Panc1 (cell line): ENCODE measurements at regions not wholly inside any gene's neighbourhood (a gene's known extent, or its start where the extent isn't known, plus 50 kb on each side); places are given as distances from the start of the nearest gene placed in this dataset.

Experiments
- ATAC-seq: fragments of 200-7000 bp; cut with Tn5 transposase; 2 replicates; pipeline ENCODE4 v1.9.1; 2020; ENCODE audit warnings: mild to moderate bottlenecking, moderate library complexity
- BruUV-seq: library from RNA; stranded (reverse); fragments of 400-500 nt; replicated peaks from 2 replicates; lab custom pipeline; 2021; lab: Mats Ljungman, UMichigan
- CTCF ChIA-PET: fragments of 300-600 bp; sonication (Branson Sonifier 250); formaldehyde crosslinking; loops from one replicate; lab custom pipeline; 2022; ENCODE audit warnings: antibody characterized with exemption; lab: Charles Lee
- POLR2A ChIA-PET: fragments of 300-600 bp; sonication (Branson Sonifier 250); formaldehyde crosslinking; loops from one replicate; lab custom pipeline; 2022; ENCODE audit warnings: antibody characterized with exemption; lab: Charles Lee
- DNase-seq: peaks from one replicate; pipeline ENCODE4 v3.0.0-alpha.2; 2010; ENCODE audit warnings: low read depth, low spot score
- H3K27ac ChIP-seq: 2 replicates; pipeline ENCODE4 v1.5.1; 2011; ENCODE audit warnings: mild to moderate bottlenecking, low read length, inconsistent platforms
- H3K27me3 ChIP-seq: fragments of 200-500 bp; sonication (Bioruptor generic); 2 replicates; pipeline ENCODE4 v1.6.0; 2014; ENCODE audit warnings: low read length, inconsistent platforms; ENCODE audit not compliant: control insufficient read depth, insufficient read depth
- H3K36me3 ChIP-seq: fragments of 200-500 bp; sonication (Bioruptor generic); 2 replicates; pipeline ENCODE4 v1.5.1; 2014; ENCODE audit warnings: inconsistent platforms, mild to moderate bottlenecking, low read length, moderate library complexity; ENCODE audit not compliant: control insufficient read depth, insufficient read depth
- H3K4me1 ChIP-seq: 2 replicates; pipeline ENCODE4 v1.5.1; 2011; ENCODE audit warnings: inconsistent platforms, mild to moderate bottlenecking, low read length, moderate library complexity; ENCODE audit not compliant: control insufficient read depth, insufficient read depth
- H3K4me3 ChIP-seq, 2 experiments: 2 replicates each; pipeline ENCODE4 v1.5.1; 2011 to 2012; ENCODE audit warnings: low read depth in 2 of 2, low read length in 2 of 2, mild to moderate bottlenecking in 2 of 2, inconsistent platforms in 1 of 2, moderate library complexity in 1 of 2
- H3K9me3 ChIP-seq: fragments of 200-500 bp; sonication (Bioruptor generic); 2 replicates; pipeline ENCODE4 v1.5.1; 2014; ENCODE audit warnings: low read depth, mild to moderate bottlenecking, inconsistent platforms, low read length, moderate library complexity; ENCODE audit not compliant: control insufficient read depth, insufficient read depth
- CTCF ChIP-seq: fragments of 450-650 bp; IDR thresholded peaks from 2 replicates; pipeline ENCODE4 v1.5.1; 2017; ENCODE audit warnings: mild to moderate bottlenecking
- POLR2AphosphoS5 ChIP-seq: IDR thresholded peaks from 2 replicates; pipeline ENCODE4 v1.6.1; 2012; ENCODE audit warnings: mild to moderate bottlenecking, low read depth, low read length, moderate library complexity
- REST ChIP-seq, 2 experiments: IDR thresholded peaks; 2 replicates each; pipeline ENCODE4 v1.6.1; 2011 to 2012; ENCODE audit warnings: low read depth in 2 of 2, control low read depth in 1 of 2, low read length in 1 of 2, mild to moderate bottlenecking in 1 of 2, moderate library complexity in 1 of 2; ENCODE audit not compliant: insufficient read depth in 1 of 2
- SIN3A ChIP-seq: IDR thresholded peaks from 2 replicates; pipeline ENCODE4 v1.6.1; 2012; ENCODE audit warnings: low read depth, mild to moderate bottlenecking, low read length, moderate library complexity, borderline replicate concordance; ENCODE audit not compliant: insufficient read depth
- TCF7L2 ChIP-seq: IDR thresholded peaks from 2 replicates; pipeline ENCODE4 v1.6.1; 2011; ENCODE audit warnings: mild to moderate bottlenecking, low read depth, low read length, inconsistent platforms
- in situ Hi-C: cut with HindIII; loops from 2 replicates; pipeline ENCODE4 v1.10.0; 2016; ENCODE audit warnings: low sequenced_read_pairs, low pct_unique_long_range_greater_than_20kb
- intact Hi-C: fragments of 100-400 bp; cut with micrococcal nuclease; formaldehyde crosslinking; loops from one replicate; pipeline ENCODE4 v1.10.0; 2022; ENCODE audit not compliant: unreplicated experiment

- H3K4me3 ChIP-seq, result no peak overlapping the region
- POLR2A ChIA-PET, result no interaction called here
- H3K4me1 ChIP-seq, result no peaks in the 10 kb centered on the region
- TF ChIP-seq REST (IDR thresholded peaks at IDR 0.05; ENCODE audit: insufficient read depth in 1 of 2, low read depth in 2 of 2, low read length in 1 of 2) (no peak), POLR2AphosphoS5 (no peak), TCF7L2 (no peak), CTCF (no peak), SIN3A (no peak)
- H3K9me3 ChIP-seq, result no peaks in the 10 kb centered on the region
- BruUV-seq, result no TSS peak
- no peaks in the 10 kb centered on the region for H3K36me3 ChIP-seq
- in situ Hi-C loops (no loop called here), intact Hi-C loops (no loop called here)
- no peaks in the 10 kb centered on the region for H3K27me3 ChIP-seq
- ATAC-seq, result no peak
- CTCF ChIA-PET, result no interaction called here
- no peak overlapping the region for H3K27ac ChIP-seq
- no peak for DNase-seq
These were observed 53.3 kb upstream of the ETV6 start for GRCh38 chr12:11596141-11596540.

GRCh38 chr12:11598900-11599299 lies 50.6 kb upstream of the ETV6 start:
- Histone ChIP-seq H3K9me3 (no peaks in the 10 kb centered on the region), H3K4me1 (no peaks in the 10 kb centered on the region), H3K27me3 (no peaks in the 10 kb centered on the region), H3K27ac (no peak overlapping the region), H3K4me3 (no peak overlapping the region), H3K36me3 (no peaks in the 10 kb centered on the region)
- no peak for DNase-seq
- intact Hi-C loops, result no loop called here
- POLR2A ChIA-PET, result no interaction called here
- ATAC-seq, result no peak
- BruUV-seq, result no TSS peak
- no peak for TF ChIP-seq SIN3A
- in situ Hi-C loops, result no loop called here
- CTCF ChIA-PET, result no interaction called here
